HG02884 (cell line): ENCODE measurements at regions not wholly inside any gene's neighbourhood (a gene's known extent, or its start where the extent isn't known, plus 50 kb on each side); places are given as distances from the start of the nearest gene placed in this dataset.
A peak's percentile ranks its signal among the peaks of the same experiment; 100 is the strongest.

ENCODE experiments used
- ATAC-seq: cut with Tn5 transposase; IDR thresholded peaks from one replicate; pipeline ENCODE4 v1.9.1; 2021; ENCODE audit warnings: mild to moderate bottlenecking, moderate library complexity; ENCODE audit not compliant: unreplicated experiment

GRCh38 chr3:72313308-72313707 lies 528.4 kb upstream of the PROK2 start:
- ATAC-seq = no peak

- ATAC-seq = peak; percentile 37
These were observed 527.4 kb upstream of the PROK2 start for GRCh38 chr3:72312339-72312738.

DNA sequence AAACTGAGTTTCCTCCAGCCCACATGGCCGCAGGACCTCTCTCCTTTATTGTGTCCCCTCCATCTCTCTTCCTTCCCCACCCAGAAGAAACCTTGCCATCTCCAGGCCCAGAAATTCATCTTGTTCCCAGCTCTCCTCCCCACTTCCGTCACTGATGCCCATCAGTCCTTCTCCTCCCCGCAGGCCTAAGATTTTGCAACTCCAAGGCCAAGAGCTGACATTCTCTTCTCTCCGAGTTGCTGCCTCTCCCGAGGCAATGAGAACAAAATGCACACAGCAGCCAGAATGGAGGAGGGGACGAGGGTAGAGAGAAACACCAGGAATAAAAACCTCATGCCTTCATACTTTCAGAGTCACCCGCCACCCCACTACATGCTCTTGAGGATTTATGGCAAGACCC lies 526.5 kb upstream of the PROK2 start:
- no peak for ATAC-seq

DNA sequence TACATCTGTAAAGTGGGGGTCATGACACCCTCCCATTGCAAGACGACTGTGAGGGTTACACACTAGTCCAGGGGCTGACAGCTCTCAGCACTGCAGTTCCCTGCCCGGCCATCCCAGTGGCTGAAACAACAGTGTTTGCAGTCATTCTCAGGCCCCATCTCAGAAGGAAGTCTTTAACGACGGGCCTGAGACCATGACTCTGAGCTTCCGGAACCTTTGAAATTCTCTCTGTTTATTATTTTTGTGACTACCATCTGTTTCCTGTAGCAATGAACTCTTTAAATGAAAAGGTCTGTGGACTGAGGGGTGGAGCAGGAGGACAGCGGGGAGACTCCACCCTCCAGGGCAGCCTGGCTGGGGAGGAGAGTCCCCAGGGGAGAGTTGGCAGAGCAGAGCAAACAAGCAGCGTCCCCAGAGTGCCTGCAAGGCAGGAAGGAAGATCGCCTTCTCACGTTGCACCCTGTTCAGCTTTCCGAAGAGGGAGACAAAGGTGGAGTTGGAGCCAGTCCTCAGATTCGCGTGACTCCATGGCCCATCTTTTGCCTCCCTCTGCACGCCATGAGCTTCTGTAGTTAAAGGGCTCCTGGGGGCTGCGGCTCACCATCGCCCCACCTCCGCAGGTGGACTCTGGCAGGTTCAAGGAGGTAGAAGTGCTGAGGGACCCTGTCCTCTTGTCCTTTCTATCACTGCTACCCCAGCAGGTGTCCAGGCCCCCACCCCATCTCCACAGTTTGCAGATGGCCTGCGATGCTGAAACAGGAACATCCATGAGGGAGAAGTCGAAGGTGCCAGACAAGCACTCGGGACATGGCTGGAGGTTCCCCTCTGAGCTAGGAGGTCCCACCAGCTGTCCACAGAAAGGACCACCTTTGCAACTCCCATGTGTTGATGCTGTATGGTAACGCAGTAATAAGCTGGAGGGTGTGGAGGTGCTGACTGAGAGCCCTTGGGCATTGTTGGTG lies 525.8 kb upstream of the PROK2 start:
- ATAC-seq = peak; percentile 92

- ATAC-seq = no peak
These were observed 524.9 kb upstream of the PROK2 start for GRCh38 chr3:72309661-72310418.

GRCh38 chr3:72308641-72309040 lies 523.7 kb upstream of the PROK2 start:
- ATAC-seq = no peak

- ATAC-seq = no peak
These were observed 522.6 kb upstream of the PROK2 start for GRCh38 chr3:72307438-72308115.

DNA sequence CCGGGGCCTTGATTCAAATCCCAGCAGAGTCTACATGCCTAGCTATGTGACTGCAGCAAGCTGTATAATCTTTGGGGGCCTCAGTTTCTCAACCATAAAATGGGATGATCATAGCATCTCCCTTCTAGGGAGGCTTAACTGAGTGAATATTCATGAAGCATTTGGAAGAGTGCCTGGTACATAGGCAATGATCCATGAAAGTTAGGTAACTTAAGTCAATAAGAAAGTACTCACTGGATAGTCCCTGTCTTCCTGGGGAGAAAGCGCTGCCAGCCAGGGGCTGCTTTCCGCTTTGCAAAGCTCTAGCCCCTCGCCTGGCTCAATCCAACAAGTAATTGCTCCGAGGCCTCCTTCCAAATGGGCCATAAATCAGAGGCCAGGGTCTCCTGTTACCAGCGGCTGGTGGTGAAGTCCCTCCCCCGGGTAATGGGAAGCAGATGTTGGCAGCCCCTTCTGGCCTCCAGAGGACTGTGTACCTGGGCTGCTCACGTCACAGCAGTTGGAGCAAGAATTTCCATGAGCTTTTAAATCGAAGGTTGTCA lies 521.9 kb upstream of the PROK2 start:
- ATAC-seq = no peak

DNA sequence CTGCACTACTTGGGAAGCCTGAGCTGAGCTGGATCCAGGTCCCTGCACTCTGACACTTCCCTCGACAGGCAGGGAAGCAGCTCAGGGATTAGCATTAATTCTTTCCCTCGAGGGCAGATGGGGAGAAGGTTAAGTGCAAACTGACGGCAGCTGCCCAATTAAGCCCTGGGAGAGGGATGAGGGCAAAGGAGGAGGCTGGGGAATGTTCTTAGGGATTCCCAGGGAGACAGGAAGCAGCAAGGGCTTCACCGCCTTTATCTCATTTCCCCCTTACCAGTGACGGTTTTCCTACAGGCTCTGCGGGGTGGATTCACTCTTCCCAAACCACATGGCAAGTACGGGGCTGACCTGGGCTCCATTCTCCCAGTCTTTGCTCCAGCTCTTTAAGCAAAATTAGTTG lies 519.0 kb upstream of the PROK2 start:
- ATAC-seq = no peak

- no peak for ATAC-seq
These were observed 516.8 kb upstream of the PROK2 start for GRCh38 chr3:72301779-72302178.

DNA sequence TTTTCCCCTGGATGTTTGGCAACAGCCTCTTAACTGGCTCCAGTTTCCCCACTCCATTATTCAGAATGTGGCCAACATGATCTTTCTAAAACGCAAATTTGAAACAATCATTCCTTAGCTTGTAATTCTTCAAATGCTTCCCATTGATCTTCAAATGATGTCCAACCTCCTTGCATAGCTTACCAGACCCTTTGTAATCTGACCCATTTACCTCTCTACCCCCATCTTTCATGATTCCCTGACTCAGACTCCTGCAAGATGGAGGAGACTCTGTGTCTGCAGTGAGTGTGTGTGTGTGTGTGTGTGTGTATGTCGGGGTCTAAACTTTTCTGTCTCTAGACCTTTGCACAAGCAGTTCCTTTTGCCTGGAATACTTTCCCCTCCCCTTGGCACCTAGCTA lies 515.7 kb upstream of the PROK2 start:
- ATAC-seq = no peak

GRCh38 chr3:72299823-72300222 lies 514.9 kb upstream of the PROK2 start:
- ATAC-seq = no peak

GRCh38 chr3:72299321-72299802 lies 514.4 kb upstream of the PROK2 start:
- no peak for ATAC-seq

DNA sequence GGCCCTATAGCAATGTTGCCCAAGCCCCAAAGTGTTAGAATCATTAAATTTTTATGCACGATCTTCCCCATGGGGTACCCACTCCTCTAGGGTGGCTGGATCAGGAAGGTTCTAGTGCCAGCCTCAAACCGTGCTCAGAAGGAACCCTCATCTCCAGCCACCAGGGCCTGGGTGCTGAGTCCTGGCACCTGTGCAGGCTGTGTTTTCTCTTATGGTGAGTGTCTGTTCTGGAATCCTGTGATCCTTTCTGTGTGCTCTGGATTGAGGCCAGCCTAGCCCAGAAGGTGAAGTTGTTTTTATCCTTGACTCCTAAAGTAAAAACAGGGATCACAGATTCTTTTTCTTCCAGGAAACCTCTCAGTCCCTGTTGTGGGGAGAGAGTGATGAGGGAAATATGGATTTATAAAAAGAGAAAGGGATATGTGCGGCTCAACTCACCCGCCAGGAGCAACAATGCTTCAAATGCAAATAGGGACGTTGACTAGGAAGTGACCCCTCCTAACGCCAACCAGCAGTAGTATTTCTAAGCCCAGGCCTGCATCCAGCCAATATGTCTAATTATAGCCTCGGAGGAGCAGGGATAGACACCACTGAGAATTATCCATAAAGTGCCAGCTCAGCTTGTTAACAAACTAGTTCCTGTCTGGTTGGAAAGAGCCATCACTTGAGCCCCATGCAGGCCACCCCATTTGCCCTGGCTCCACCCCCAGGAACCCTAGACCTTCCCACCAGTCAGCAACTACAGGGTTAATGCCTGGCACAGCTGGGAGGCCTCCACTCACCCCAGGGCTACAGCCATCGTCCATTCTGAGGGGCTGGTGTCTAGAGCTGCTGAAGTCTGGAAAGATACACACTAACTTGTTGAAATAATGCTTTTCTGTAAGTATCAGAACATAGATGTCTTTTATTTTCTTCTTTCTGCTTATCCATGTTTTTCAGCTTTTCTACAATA lies 513.5 kb upstream of the PROK2 start:
- ATAC-seq = no peak

GRCh38 chr3:72297481-72297880 lies 512.5 kb upstream of the PROK2 start:
- ATAC-seq = no peak

GRCh38 chr3:72296477-72297111 lies 511.6 kb upstream of the PROK2 start:
- ATAC-seq = no peak

DNA sequence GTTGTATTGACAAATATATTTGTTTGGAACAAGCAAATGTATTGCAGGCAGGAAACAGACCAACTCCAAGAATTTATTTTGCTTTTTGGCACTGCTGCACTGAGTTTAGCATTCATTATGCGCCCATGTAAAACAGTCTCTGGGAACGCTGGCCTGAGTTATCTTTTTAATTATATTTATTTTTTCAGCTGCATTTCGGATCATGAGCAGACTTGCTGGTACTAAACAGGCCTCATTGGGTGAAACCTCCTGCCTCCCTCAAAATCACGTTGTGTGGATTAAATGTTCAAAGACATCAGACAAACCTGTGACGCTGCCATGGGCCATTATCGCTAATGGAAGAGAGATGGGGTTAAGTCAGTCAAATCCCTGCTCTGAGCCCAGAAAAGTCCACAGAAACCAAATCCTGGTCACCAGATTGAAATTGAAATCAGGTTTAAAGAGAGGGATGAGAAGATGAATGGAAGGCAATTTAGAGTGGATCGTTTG lies 511.1 kb upstream of the PROK2 start:
- no peak for ATAC-seq

GRCh38 chr3:72295276-72295961 lies 510.5 kb upstream of the PROK2 start:
- no peak for ATAC-seq
